Dermis blood vessel endothelial cell (primary cell): ENCODE measurements at regions not wholly inside any gene's neighbourhood (a gene's known extent, or its start where the extent isn't known, plus 50 kb on each side); places are given as distances from the start of the nearest gene placed in this dataset.
"Not testable (repeated sequence)": the region's sequence is repeated elsewhere in the genome, so short reads cannot be mapped to it uniquely, and the experiment has no call there.

Source experiments
- DNase-seq: peaks from one replicate; pipeline ENCODE4 v3.0.0; 2010

- DNase-seq, result peak; percentile 80
These were observed 156.8 kb upstream of the TMEM260 start for GRCh38 chr14:56422703-56423213.

DNA sequence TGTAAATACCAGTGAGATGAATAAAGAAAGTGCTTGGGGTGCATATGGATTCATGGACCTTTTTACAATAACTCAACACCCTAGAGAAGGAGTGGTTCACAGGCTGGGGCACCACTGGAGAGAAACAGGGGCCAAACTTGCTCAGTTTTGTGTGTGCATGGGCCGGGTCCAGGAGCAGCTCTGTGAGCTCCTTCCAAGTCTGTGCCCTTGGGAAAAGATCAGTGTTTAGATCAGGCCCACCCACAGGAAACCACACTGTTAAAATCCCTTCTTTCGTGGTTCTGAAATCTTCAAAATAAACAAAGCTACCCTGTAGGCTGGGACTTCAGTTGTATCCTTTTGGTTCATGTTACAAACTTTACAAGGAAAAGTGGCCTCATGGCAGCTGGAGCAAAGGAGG lies 156.1 kb upstream of the TMEM260 start:
- no peak for DNase-seq

DNA sequence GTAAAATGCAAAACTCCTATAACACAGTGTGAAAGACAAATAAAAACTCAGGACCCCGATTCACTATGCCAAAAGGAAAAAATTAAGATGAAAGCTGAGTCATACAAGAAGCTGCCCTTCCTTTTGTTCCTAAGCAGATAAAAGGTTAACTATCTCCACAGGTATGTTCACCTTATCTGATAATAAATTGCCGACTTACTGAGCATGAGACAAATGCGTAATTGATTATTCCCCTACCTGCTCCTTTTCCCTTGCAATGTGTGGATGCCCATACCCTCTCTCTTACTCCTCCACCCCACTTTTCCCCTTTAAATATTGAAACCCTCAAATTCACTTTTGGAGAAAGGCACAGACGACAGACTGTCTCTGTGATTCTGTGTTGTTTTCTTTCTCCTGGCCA lies 148.6 kb upstream of the TMEM260 start:
- no peak for DNase-seq

DNA sequence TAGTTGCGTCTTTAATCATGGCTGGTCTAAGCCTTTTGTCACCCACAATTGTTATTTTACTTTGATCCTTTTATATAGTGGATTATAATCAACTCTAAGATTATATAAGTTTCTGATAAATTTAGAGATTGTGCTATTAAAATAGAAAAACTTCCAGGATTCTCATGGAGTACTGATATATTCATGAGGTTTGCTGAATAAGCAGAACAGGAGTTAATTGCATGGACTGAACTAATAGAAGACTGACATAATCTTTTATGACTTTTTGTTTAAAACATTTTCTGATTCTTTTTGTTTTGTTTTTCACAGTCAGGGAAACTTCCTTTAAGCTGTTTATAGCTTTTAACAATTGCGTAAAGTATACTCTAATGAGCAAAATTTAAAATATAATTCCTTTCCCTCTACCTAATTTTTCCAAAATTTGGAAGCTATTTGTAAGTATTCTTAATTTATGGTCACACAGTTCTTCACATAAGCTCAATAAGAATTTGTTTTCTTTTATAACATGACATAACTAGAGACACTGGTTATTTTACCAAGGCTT lies 129.9 kb upstream of the TMEM260 start:
- no peak for DNase-seq

DNA sequence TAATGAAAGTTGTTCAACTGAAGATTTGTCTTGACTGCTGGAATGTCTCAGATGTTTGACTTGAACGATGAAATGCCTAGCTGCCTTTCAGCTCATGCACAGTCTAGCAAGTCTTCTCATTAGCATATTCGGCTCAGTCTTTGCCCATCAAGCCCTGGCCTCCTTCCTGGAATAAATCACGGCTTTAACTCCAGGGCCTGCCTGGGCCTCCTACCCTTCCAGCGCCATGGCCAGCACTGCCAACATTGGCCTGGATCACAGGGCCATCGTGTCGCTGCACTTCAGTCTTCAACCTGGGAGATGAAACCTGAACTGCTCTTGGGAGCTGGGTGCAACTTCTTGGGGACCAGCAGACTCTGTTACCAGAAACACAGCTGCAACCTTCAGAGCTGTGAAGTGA lies 126.7 kb upstream of the TMEM260 start:
- no peak for DNase-seq

DNA sequence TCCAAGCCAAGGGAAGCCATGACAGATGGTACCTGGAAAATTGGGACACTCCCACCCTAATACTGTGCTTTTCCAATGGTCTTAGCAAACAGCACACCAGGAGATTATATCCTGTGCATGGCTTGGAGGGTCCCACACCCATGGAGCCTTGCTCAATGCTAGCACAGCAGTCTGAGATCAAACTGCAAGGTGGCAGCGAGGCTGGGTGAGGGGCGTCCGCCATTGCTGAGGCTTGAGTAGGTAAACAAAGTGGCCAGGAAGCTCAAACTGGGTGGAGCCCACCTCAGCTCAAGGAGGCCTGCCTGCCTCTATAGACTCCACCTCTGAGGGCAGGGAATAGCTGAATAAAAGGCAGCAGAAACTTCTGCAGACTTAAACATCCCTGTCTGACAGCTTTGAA lies 124.9 kb upstream of the TMEM260 start:
- DNase-seq, result not testable (repeated sequence)

GRCh38 chr14:56460469-56460868 lies 119.1 kb upstream of the TMEM260 start:
- DNase-seq, result no peak

GRCh38 chr14:56461276-56462275 lies 118.0 kb upstream of the TMEM260 start:
- DNase-seq, result no peak

- DNase-seq, result no peak
These were observed 116.2 kb upstream of the TMEM260 start for GRCh38 chr14:56463271-56463890.

- DNase-seq, result no peak
These were observed 108.5 kb upstream of the TMEM260 start for GRCh38 chr14:56471056-56471455.

- peak; percentile 70 for DNase-seq
These were observed 105.1 kb upstream of the TMEM260 start for GRCh38 chr14:56474419-56475022.

DNA sequence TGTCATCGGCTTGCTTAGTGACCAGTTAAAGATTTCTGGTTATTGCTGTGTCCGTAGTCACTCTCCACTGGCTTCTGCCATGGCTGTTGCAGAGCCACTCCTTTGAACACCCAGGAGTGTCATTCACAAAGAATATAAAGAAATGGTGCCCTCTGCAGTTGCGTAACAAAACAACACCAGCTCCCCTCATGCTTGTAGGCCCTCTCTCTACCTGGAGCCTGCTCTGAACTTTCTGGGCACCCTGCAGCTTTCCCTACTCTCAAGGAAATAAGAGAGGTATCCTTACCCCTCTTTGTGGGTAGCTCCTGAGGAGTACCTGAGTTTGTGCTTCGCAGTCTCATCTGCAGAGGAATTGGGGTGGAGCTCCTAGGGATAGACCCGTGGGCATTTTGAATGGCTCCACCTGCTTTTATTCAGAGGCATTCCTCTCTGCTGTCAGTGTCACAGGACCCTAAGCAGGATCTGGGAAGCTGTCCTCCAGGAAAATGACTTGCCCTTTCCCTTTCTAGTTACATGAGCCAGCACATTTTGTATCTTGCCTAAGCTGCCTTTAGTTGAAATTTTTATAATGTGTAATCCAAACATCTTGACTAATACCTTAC lies 97.2 kb upstream of the TMEM260 start:
- peak; percentile 41 for DNase-seq

- DNase-seq, result peak; percentile 62
These were observed 92.4 kb upstream of the TMEM260 start for GRCh38 chr14:56487090-56487667.

GRCh38 chr14:56487761-56488160 lies 91.8 kb upstream of the TMEM260 start:
- no peak for DNase-seq

DNA sequence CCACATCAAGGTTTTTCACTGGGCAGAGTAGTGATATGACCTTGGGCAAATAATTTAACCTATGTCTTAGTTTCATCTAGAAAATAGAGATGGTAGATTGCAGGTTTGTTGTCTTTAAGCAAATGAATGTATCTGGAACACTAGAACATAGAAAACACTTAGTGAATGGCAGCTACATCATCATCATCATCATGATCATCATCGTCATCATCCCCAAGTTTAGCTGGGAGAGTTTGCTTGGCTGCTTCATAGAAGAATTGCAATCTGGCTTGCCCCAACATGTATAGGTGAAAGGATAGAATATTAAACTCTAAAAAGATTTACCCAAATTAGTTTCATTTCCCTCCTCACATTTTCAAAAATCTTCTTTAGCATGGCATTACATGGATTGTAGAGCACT lies 91.3 kb upstream of the TMEM260 start:
- no peak for DNase-seq

DNA sequence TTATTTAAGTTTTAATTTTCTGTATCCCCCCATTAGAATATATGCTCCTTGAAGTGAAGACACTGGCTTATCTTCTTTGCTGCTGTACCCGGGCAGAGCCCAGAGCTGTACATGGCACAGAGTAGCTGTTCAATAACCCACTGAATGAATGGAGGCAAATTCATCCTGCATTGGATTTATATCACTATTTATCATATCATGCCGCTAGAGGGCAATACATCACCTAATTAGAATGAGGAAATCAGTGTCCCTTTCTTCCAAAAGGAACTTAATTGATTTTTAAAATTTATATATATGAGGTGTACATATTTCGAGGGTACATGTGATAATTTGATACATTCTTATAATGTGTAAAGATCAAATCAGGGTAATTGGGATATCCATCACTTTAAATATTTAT lies 89.2 kb upstream of the TMEM260 start:
- peak; percentile 63 for DNase-seq

DNA sequence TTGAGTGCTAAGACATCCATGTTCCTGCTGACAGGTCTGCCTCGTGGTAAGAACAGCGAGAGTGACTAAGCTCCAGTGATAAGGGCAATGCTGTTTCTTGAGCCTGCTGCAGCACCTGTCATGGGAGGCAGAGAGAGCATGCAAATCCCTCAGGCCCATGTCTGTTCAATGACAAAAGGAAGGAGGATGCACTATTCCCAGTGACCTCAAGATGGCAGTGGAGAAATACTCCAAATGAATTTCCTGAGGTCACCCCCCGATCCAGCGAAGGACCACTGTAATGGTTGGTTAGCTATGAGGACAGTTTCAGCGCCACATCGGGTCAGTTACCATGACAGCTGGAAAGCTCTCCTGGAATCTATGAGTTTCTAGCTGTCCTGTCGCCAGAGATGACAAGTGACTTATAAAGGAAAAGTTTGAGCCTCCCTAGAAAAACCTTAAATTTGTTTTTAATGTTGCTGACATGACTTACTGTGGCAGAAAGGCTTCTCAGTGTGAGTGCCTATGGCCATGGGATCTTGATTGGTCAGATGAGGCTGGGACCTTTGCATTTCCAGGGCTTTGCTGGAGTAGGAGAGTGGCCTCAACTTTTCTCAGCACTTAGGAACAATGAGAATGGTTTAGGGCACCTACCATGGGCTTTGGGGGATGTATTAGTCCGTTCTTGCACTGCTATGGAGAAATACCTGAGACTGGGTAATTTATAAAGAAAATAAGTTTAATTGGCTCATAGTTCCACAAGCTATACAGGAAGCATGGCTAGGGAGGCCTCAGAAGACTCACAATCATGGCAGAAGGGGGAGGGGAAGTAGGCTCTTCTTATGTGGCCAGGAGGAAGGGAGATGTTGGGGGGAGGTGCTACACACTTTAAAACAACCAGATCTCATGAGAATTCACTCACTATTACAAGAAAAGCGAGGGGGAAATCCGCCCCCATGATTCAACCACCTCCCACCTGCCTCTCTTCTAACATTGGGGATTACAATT lies 88.0 kb upstream of the TMEM260 start:
- DNase-seq, result peak; percentile 74

- DNase-seq, result no peak
These were observed 85.4 kb upstream of the TMEM260 start for GRCh38 chr14:56494167-56494566.

- DNase-seq, result no peak
These were observed 81.5 kb upstream of the TMEM260 start for GRCh38 chr14:56498112-56498511.

DNA sequence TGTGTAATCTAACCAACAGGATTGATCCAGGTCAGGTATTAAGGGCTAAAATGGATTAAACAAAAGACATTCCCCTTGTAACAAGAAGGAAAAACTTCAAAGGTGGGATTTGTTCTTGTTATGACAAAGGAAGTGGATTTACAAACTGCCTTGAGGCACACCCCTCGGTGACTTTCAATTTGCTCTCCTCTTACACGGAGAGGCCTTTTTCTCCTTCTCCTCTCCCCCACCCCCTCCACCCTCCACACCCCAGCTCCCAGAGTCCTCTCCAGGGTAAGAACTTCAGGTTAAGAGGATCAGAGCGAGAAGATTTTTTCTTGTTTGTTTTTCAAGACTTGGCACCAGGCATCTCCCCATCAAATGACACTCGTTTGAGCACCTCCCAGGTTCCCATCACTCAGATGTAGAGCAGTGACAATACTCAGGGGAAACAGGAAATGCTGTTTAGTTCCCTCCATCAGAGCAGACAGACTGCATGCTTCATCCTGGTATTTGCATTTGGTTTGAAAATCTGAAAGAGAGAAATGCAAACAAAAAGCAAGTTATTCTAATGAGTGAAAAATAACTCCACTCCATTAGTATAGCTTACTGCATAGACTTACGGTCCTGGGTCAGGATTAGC lies 77.6 kb upstream of the TMEM260 start:
- DNase-seq, result no peak

DNA sequence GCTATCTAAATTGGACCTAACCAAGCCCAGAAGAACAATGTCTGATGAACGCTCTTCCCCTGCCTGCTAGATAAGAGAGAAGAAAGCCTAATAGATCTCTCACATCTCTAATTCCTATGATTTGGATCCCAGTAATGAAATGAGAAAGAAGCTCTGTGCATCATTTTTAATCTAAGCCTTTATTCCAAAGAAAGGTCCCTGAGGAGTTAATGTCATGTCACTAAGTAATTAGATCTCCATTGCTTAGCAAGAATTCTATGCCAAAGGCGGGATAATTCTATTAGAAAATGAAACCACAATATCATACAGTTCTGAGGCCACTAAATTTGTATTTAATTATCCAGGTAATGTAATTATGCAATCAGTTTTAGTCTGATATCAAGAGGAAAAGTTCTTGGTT lies 74.2 kb upstream of the TMEM260 start:
- DNase-seq, result no peak
